GOT3 (cell line): ENCODE measurements at regions not wholly inside any gene's neighbourhood (a gene's known extent, or its start where the extent isn't known, plus 50 kb on each side); places are given as distances from the start of the nearest gene placed in this dataset.
"Not testable (repeated sequence)": the region's sequence is repeated elsewhere in the genome, so short reads cannot be mapped to it uniquely, and the experiment has no call there.

ENCODE experiments used
- DNase-seq: peaks from one replicate; lab custom pipeline; 2025; ENCODE audit warnings: mixed read lengths; lab: John Stamatoyannopoulos, UW

DNA sequence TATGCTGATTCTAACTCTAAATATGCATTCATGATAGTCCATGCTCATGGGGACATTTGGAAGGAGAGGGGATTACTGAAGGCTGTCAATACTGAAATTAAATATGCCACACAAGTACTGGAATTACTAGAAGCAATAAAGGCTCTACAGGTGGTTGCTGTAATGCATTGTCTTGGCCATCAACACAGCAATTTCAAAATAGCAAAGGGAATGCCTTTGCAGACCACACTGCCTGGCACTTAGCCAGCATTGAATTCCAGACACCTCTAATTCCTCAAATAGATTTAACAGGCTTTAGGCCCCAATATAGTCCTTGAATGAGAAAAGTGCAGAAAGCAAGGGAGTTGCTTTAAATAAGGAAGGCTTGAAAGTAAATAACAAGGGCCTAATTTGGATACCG lies 115.8 kb upstream of the PLCL2 start:
- DNase-seq = no peak

DNA sequence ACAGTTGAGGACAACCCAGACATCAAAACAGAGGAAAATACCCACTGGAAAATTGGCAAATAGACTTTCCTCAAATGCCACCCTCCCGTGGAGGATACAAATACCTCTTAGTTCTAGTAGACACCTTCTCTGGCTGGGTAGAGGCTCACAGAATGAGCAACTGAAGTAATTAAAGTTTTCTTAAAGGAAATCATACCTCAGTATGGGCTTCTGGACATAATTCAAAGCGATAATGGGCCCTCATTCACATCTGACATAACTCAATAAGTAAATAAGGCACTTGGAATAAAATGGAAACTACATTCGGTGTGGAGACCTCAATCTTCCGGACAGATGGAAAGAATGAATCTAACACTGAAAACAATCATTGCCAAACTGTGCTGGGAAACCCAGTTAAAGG lies 115.2 kb upstream of the PLCL2 start:
- no peak for DNase-seq

DNA sequence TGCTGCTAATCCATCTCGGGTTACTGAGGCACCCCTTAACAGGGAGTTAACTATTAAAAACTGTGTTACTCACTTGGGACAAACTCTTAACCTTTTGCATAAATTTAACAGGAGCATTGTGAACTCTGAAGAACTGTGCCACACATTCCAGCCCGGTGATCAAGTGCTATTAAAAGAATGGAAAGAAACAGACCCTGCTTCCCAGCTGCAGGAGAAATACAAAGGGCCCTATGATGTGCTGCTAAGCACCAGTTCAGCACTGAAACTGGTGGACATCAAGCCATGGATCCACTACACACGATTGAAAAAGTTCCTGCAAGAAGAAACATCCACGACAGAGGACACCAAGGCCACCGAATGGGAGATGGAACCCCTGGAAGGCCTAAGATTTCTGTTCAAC lies 114.7 kb upstream of the PLCL2 start:
- no peak for DNase-seq

DNA sequence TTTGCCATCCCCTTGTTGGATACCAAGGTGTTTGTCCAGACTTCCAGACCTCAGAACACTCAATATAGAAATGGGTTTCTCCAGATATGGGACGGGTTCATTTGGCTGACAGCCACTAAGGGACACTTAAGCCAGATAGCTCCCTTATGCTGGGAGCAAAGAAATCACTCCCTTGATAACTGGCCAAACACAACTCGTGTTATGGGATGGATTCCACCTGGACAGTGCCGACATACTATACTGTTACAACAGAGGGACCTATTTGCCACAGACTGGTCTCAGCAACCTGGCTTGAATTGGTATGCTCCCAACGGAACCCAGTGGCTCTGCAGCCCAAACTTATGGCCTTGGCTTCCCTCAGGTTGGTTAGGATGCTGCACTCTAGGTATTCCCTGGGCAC lies 114.0 kb upstream of the PLCL2 start:
- no peak for DNase-seq

DNA sequence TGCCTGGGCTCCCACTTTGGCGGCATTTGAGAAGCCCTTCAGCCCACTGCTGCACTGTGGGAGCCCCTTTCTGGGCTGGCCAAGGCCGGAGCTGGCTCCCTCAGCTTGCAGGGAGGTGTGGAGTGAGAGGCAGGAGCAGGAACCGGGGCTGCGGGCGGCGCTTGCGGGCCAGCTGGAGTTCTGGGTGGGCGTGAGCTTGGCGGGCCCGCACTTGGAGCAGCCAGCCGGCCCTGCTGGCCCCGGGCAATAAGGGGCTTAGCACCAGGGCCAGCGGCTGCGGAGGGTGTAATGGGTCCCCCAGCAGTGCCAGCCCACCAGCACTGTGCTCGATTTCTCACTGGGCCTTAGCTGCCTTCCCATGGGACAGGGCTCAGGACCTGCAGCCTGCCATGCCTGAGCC lies 111.2 kb upstream of the PLCL2 start:
- not testable (repeated sequence) for DNase-seq

DNA sequence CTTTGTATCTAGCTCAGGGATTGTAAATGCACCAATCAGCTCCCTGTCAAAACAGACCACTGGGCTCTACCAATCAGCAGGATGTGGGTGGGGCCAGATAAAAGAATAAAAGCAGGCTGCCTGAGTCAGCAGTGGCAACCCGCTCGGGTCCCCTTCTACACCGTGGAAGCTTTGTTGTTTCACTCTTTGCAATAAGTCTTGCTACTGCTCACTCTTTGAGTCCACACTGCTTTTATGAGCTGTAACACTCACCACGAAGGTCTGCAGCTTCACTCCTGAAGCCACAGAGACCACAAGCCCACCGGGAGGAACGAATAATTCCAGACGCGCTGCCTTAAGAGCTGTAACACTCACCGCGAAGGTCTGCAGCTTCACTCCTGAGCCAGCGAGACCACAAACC lies 110.2 kb upstream of the PLCL2 start:
- DNase-seq = not testable (repeated sequence)

DNA sequence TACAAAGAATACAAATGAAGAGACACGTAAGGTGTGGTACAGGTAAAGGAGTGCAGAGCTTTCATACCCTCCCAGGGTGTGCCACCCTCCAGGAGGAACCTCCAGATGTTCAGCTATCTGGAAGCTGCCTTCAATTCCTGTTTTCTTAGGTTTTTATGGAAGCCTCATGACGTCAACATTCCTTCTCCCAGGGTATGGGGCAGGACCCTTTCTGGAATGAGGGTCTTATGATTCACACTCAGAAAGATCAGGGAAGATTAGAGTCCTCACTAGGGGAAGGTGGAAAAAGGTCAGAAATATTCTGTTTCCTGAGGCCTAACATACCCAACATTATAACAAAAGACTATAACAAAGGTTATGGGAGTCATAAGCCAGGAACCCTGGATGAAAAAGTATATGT lies 99.8 kb upstream of the PLCL2 start:
- DNase-seq = no peak

DNA sequence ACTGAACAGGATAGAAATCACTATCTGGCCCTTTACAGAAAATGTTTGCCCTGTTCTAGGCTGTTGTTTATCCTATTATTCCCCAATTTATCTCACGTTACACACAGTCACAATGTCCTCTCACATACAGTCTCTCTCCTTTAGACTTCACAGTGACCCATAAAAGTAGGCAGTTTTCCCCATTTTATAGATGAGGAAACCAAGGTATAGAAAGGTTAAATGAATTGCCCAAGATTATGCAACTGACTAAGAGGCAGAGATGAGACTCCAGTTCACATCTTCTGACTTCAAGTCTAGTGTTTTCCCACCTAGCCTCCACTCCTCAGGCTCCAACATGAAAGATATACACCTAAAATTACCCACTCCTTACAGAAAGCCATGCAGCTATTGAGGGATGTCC lies 99.3 kb upstream of the PLCL2 start:
- no peak for DNase-seq

DNA sequence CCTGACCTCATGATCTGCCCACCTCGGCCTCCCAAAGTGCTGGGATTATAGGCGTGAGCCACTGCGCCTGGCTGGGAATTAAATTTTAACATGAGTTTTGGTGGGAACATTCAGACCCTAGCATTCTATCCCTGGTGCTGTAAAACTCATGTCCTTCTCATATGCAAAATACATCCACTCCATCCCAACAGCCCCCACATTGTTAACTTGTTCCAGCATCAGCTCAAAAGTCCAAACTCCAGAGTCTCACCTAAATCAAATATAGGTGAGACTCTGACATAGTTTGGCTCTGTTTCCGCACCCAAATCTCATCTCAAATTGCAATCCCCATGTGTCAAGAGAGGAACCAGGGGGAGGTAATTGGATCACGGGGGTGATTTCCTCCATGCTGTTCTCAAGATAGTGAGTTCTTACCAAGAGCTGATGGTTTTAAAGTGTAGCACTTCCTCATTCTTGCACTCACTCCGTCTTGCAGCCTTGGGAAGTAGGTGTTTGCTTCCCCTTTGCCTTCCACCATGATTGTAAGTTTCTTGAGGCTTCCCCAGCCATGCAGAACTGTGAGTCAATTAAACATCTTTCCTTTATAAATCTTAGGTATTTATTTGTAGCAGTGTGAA lies 96.2 kb upstream of the PLCL2 start:
- DNase-seq = no peak

DNA sequence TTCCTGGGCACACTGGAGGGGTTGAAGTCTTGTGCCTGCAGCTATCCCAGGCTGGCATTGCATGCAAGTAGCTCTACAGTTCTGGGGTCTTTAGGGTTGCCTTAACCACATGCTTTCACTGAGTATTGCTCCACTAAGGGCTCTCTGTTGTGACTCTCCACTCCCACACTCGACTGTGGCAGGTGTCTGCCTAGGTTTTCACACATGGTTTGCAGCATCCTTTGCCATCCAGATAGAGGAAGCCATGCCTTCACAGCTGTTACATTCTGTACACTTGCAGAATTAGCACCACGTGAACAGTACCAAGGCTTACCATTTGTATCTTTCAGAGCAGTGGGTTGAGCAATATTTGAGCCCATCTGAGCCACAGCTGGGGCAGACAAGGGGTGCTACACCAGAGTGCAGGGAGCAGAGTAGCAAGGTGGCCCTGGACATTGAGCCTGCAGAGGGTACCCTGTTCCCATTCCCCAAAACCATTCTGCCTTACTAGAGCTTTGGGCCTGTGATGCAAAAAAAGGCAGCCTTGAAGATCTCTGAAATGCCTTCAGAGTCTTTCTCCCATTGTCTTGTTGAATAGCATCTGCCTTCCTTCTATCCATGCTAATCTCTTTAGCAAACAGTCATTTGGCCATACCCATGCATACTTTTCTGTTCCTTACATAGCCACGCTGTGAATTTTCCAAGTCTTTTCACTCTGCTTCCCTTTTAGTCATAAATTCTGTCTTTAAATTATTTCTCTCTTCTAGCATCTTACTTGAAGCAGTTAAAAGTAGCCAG lies 95.2 kb upstream of the PLCL2 start:
- no peak for DNase-seq

DNA sequence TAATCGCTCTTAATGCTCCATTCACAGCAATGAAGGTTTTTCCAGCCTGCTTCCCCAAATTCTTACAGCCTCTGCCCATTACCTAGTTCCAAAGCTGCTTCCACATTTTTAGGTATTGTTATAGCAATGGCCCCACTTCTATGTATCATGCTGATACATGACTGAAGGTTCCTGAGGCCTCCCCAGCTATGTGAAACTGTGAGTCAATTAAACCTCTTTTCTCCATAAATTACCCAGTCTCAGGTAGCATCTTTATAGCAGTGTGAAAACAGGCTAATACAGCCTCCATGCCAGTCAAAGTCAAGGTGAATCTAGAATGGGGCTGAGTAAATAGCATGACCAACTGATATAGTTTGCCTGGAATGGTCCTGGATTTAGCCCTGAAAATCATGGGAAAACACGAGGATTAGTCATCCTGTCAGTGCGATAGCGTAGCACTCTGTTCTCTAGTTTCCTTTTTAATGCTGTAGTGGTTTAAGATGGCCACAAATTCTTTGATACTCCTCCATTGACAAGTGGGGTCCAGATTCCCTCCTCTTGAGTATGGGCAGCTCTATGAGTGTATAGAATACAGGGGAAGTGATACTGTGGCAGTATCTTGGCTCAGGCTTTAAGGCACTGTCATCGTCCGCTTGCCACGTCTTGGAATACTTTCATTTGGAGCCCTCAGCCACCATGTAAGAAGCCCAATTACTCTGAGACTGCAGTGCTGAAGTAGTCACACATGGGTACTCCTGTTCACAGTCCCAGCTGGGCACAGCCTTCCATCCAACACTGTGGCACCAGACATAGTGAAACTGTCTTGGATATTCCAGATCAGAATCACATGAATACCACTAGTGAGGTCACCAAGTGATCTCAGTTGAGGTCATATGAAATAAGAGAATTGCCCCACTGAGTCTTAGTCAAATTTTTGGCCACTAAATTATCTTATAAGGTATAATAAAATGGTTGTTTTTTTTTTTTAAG lies 94.0 kb upstream of the PLCL2 start:
- no peak for DNase-seq

DNA sequence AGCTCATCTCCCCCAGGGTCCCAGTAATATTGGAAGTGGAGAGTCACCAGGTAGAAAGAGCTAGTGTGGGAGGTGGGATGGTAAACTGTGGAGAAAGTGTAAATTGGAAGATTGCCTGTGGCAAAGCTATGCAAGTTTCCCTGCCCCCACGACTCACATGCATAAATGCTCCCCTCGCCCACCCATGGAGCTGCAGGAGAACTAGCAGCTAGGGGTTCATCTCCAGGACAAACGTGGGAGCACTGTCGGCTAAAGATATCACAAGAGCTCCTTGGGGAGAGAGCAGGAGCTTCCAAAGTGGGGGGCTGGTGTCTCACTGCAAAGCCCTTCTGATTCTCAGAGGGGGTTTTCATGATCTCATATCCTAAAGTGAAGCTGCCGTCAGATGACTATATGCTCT lies 91.4 kb upstream of the PLCL2 start:
- DNase-seq = no peak

DNA sequence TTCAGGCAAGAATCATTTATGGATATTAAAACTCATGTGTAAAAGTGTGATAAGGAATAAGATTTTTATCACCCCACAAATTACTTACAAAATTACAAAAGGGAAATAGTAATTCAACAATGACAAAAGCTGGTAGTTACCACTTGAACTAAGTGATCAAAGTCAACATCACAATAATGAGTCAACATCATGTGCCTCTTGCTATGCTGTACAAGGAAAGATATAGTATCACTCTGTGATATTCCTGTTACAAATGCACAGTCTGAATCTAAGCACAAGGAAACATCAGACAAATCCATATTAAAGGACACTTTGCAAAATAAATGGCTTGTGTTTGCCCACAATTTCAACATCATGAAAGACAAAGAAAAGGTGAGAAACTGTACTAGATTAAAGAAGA lies 90.5 kb upstream of the PLCL2 start:
- DNase-seq = no peak

DNA sequence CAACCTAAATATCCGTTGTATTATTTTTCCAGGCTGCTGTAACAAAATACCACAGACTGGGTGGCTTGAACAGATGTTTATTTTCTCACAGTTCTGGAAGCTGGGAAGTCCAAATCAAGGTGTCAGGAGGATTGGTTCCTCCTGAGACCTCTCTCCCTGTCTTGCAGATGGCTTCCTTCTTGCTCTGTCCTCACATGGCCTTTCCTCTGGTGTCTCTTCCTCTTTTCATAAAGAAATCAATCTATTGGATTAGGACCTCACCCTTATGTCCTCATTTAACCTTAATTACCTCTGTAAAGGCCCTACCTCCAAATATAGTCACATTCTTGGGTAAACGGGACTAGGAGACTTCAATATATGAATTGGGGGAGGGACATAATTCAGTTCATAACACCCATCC lies 89.2 kb upstream of the PLCL2 start:
- no peak for DNase-seq

DNA sequence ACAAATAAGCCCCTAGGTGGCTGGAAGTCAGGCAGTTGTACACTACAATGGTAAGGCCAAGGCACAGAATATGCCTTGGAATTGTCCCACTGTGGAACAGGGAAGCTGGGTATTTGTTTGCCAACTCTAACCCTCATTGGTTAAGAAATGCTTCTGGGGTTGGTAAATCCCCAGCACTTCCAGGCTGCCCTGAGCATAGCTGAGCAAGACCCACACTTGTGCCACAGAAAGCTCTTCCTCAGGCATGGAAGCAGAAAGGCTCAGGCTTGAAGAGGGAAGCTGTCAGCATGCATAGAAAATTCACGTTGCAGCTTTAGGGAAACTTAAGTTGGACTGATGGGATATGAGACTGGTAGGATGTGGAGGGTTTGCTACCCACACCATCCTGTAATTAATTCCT lies 86.9 kb upstream of the PLCL2 start:
- DNase-seq = no peak

DNA sequence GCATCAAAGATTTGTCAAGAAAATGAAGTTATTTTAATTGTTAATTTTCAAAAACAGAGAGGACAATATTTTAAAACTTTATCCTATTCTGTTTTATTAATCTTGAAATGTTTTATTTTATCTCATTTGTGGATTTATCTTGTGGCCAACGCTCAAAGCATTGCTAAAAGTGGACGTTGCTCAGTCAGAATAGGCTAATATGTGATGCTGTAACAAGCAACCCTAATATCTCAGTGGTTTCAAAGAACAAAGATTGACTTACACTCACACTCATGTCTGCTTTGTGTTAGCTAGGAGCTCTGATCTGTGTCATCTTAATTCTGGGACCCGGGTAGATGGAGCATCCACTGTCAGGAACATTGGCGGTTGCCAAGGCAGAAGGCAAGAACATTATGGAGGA lies 86.0 kb upstream of the PLCL2 start:
- no peak for DNase-seq

DNA sequence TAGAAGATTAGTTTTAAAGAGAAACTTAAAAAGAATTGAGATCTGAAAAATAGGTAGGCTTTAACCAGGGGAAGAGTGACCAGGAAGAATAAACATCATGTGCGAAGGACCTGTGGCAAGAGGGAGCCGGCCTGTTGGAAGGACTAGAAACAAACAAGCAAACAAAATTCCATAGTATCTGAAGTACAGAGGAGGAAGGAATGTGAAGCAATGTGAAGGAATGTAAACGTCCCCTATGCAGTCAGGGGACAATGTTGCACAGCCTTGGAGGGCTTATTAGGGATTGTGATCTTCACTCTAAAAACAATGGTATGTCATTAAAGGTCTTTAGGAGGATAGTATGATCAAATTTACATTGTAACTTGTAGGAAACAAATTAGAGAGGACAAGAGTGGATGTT lies 84.4 kb upstream of the PLCL2 start:
- no peak for DNase-seq

DNA sequence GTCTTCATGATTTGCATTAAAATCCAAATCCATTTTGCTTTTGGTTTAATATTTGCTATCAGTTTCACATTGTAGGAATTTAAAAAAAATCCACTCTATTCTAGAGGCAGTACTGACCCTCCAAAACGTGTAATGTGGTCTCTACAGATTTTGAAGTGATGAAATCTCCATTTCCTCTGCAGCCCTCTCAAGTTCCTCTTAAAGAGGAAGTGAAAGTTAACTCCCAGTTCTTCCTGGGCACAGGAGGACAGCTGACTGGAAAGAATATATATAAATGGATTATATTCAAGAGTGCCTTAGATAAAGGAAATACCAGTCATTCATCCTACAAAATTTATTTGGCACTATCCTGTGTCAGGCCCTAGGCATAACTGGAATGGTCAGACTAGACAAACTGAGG lies 83.5 kb upstream of the PLCL2 start:
- no peak for DNase-seq

DNA sequence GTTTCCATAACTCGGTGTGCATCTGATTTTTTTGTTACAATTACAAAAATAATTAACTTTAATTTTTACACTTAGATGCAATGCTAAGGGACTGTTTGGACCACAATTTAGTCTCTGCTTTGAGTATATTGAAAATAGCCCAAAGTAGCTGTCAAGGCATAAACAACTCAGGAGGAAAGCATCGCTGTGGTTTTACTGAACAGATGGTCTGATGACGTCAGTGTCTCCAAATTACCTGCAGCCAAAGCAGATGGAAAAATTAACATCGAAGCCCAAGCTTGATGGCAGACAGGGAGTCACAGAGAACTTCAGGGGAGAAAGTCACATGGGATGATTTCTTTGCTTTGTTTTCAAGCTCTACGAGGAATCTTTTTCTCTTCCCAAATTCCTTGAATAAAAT lies 83.1 kb upstream of the PLCL2 start:
- DNase-seq = no peak

DNA sequence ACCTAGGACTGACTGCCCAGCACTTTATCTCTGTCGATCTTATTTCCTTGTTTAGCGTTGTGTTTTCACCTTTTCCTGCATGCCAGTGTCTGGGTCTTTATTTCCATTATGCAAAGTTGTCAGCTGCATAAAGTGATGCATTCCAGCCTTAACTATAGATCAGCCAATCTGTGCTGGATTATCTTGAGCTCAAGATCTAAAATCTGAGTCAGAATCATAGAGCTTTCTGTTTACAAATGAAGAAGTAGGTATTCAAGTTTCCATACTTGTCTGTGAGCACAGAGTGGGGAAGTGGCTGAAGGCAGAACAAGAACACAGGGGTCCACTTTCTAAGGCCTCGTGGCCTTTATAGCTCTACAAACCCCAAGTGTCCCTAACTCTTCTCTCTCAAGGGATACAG lies 82.4 kb upstream of the PLCL2 start:
- no peak for DNase-seq

DNA sequence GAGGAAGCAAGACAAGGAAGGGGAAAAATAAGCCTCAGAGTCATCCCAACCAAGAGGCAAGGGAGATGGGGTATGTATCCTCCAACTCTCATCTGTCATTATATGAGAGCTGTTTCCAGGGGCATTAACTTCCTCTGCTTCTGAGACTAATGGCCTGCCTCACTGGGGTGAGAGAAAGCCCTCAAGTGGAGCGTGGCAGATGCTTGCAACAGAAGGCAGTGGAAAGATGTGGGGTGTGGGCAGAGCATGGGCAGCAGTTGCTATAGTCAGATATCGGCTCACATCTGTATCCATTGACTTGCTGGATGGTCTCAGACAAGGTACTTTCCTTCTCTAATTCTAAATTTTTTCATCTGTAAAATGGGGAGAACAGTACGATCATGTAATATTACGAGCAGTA lies 81.7 kb upstream of the PLCL2 start:
- DNase-seq = no peak

DNA sequence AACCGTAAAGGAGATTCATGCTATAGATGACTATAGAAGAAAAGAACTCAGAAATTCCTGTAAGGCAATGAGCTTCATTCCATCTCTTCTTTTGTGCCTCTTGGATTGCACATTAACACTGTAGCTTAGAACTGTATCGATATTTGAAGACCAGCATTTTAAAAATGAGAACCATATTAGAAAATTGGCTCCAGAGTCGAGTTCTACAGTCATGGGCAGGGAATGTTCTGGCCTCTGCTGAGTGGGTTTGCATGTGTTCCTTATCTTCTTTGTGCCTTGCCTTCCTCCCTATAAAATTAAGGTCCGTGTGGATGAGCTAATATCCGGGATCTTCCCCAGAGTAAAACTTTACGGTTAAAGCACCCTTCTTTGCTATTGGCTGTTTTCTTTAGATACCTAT lies 77.4 kb upstream of the PLCL2 start:
- DNase-seq = no peak
